GM06990 (cell line): ENCODE measurements at regions not wholly inside any gene's neighbourhood (a gene's known extent, or its start where the extent isn't known, plus 50 kb on each side); places are given as distances from the start of the nearest gene placed in this dataset.

Source experiments
- DNase-seq: peaks from one replicate; pipeline ENCODE4 v3.0.0-alpha.2; 2011; ENCODE audit not compliant: insufficient read length; ENCODE audit errors: extremely low read depth
- H3K27me3 ChIP-seq: replicated peaks from 2 replicates; pipeline ENCODE4 v1.6.0; 2011; ENCODE audit warnings: low read length; ENCODE audit not compliant: control insufficient read depth, insufficient read depth
- H3K36me3 ChIP-seq: 2 replicates; pipeline ENCODE4 v1.5.1; 2011; ENCODE audit warnings: low read length; ENCODE audit not compliant: control insufficient read depth, insufficient read depth
- H3K4me3 ChIP-seq: replicated peaks from 2 replicates; pipeline ENCODE4 v1.5.1; 2011; ENCODE audit warnings: low read depth, mild to moderate bottlenecking, control low read depth, low read length
- CTCF ChIP-seq: IDR thresholded peaks from 2 replicates; pipeline ENCODE4 v1.5.1; 2011; ENCODE audit warnings: low read length, control low read depth, mild to moderate bottlenecking, inconsistent platforms; ENCODE audit not compliant: insufficient read depth, poor library complexity, severe bottlenecking

- H3K27me3 ChIP-seq, result no peaks in the 10 kb centered on the region
- no peak for TF ChIP-seq CTCF
- no peaks in the 10 kb centered on the region for H3K36me3 ChIP-seq
- no peak overlapping the region for H3K4me3 ChIP-seq
- DNase-seq, result no peak
Measured at GRCh38 chr1:194333240-194333639, 1146.8 kb upstream of the B3GALT2 start.

GRCh38 chr1:194331758-194332157, 1145.3 kb upstream of the B3GALT2 start:
- no peak for DNase-seq
- H3K27me3 ChIP-seq, result no peaks in the 10 kb centered on the region
- no peaks in the 10 kb centered on the region for H3K36me3 ChIP-seq
- no peak for TF ChIP-seq CTCF
- no peak overlapping the region for H3K4me3 ChIP-seq

- no peak for DNase-seq
- Histone ChIP-seq H3K4me3 (no peak overlapping the region), H3K36me3 (no peaks in the 10 kb centered on the region), H3K27me3 (no peaks in the 10 kb centered on the region)
- no peak for TF ChIP-seq CTCF
Measured at GRCh38 chr1:194322751-194323150, 1136.3 kb upstream of the B3GALT2 start.

- no peaks in the 10 kb centered on the region for H3K27me3 ChIP-seq
- no peak for TF ChIP-seq CTCF
Measured at GRCh38 chr1:194318790-194319280, 1132.4 kb upstream of the B3GALT2 start.

GRCh38 chr1:194309697-194310096, 1123.3 kb upstream of the B3GALT2 start:
- Histone ChIP-seq H3K36me3 (no peaks in the 10 kb centered on the region), H3K27me3 (no peaks in the 10 kb centered on the region), H3K4me3 (no peak overlapping the region)
- TF ChIP-seq CTCF, result no peak
- no peak for DNase-seq

More at GRCh38 chr1:194318790-194319280, 1132.4 kb upstream of the B3GALT2 start:
- Histone ChIP-seq H3K36me3 (no peaks in the 10 kb centered on the region), H3K4me3 (no peak overlapping the region)
- no peak for DNase-seq

- Histone ChIP-seq H3K36me3 (no peaks in the 10 kb centered on the region), H3K4me3 (no peak overlapping the region), H3K27me3 (no peaks in the 10 kb centered on the region)
- no peak for DNase-seq
- TF ChIP-seq CTCF, result no peak
Measured at GRCh38 chr1:194309269-194309668, 1122.9 kb upstream of the B3GALT2 start.
